ENCODE measurements at regions not wholly inside any gene's neighbourhood (a gene's known extent, or its start where the extent isn't known, plus 50 kb on each side); places are given as distances from the start of the nearest gene placed in this dataset.

DNA sequence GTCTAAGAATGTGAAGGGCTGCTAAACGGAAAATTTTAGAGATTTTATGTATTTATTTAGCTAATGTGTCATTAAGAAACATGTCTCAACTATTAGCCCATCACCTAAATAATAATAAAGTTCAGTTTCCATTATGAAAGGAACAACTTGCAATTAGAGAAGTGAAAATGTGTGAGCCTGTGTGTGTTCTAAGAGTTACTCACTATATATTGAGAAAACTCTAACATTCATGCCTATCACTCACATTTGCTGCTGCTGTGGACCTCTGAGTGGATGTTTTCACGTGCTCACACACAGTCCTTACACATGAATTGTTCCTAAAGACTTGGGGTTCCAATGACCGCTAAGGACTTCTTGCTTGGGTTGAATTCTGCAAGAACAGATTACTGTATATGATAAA lies 364.0 kb downstream of the TMA16 start:
- DNase-seq (no peak), ATAC-seq (no peak)
- no peaks in the 10 kb centered on the region for H3K27me3 ChIP-seq
- no peaks in the 10 kb centered on the region for H3K36me3 ChIP-seq
- TF ChIP-seq, protein P1, sequence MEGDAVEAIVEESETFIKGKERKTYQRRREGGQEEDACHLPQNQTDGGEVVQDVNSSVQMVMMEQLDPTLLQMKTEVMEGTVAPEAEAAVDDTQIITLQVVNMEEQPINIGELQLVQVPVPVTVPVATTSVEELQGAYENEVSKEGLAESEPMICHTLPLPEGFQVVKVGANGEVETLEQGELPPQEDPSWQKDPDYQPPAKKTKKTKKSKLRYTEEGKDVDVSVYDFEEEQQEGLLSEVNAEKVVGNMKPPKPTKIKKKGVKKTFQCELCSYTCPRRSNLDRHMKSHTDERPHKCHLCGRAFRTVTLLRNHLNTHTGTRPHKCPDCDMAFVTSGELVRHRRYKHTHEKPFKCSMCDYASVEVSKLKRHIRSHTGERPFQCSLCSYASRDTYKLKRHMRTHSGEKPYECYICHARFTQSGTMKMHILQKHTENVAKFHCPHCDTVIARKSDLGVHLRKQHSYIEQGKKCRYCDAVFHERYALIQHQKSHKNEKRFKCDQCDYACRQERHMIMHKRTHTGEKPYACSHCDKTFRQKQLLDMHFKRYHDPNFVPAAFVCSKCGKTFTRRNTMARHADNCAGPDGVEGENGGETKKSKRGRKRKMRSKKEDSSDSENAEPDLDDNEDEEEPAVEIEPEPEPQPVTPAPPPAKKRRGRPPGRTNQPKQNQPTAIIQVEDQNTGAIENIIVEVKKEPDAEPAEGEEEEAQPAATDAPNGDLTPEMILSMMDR (IDR thresholded peaks at IDR 0.05) = no peak
- TF ChIP-seq POLR2A (IDR thresholded peaks at IDR 0.05) = no peak
- intact Hi-C loops (cut with DNase I) = no loop called here
- no peak overlapping the region for H3K4me3 ChIP-seq
- no peaks in the 10 kb centered on the region for H3K9me3 ChIP-seq
- no peaks in the 10 kb centered on the region for H3K4me1 ChIP-seq
- 52 to 64% (median 55%) methylated on average over 3 of the region's 3 CpGs for WGBS, 4 donors
- no peak overlapping the region for H3K27ac ChIP-seq

DNA sequence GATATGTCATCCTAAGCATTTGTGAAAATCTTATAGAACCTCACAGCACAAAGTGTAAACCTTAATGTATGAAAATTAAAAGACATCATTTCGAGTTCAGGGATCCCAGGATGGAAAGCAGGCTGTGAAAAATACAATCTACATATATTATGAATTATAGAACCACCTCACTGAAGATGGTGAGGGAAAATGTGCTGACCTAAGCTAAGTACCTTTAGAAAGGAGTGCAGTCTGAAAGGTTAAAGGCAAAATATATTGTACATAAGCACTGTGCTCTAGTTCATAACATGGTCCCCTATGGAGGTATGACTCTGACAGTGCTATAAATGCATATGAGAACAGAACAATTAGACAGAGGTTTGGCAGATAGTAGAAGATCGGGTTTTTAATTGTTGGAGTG lies 368.6 kb downstream of the TMA16 start:
- intact Hi-C loops (cut with DNase I) = no loop called here
- Histone ChIP-seq H3K4me3 (no peak overlapping the region), H3K36me3 (no peaks in the 10 kb centered on the region), H3K9me3 (peaks cover 0 to 4% (median 0%) of the 10 kb centered on the region in 12 donors), H3K27ac (no peak overlapping the region), H3K4me1 (no peaks in the 10 kb centered on the region), H3K27me3 (no peaks in the 10 kb centered on the region)
- WGBS, 4 donors = 48 to 52% (median 50%) methylated on average over 2 of the region's 2 CpGs
- TF ChIP-seq, protein P1 (IDR thresholded peaks at IDR 0.05) = no peak
- no peak for TF ChIP-seq POLR2A (IDR thresholded peaks at IDR 0.05)
- no peak for ATAC-seq
- no peak for DNase-seq

DNA sequence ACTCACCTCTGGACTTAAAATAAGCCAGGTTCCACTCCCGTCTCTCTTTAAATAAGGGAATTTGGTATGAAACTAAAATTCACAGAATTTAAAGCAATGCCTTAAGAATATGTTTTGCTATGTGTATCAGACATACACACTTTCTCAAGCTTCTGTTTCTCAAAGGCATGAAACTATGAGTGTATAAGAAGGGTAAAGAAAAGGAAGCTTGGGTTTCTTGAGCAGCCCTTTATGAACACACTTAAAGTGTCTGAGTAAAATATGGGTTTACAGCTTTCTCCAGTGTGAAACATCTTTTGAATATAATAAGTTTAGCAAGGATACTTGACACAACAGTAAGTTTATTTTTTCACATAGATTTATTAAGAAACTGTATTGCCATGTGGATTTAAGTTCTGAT lies 370.5 kb downstream of the TMA16 start:
- Histone ChIP-seq H3K36me3 (no peaks in the 10 kb centered on the region), H3K27ac (no peak overlapping the region), H3K9me3 (peaks cover 0 to 4% (median 0%) of the 10 kb centered on the region in 12 donors), H3K4me1 (no peaks in the 10 kb centered on the region), H3K27me3 (no peaks in the 10 kb centered on the region), H3K4me3 (no peak overlapping the region)
- ATAC-seq (no peak), DNase-seq (no peak)
- no peak for TF ChIP-seq POLR2A (IDR thresholded peaks at IDR 0.05)
- TF ChIP-seq, protein P1 (IDR thresholded peaks at IDR 0.05) = no peak
- 70 to 80% (median 78%) methylated on average over 1 of the region's 1 CpG for WGBS, 4 donors
- intact Hi-C loops (cut with DNase I) = no loop called here

DNA sequence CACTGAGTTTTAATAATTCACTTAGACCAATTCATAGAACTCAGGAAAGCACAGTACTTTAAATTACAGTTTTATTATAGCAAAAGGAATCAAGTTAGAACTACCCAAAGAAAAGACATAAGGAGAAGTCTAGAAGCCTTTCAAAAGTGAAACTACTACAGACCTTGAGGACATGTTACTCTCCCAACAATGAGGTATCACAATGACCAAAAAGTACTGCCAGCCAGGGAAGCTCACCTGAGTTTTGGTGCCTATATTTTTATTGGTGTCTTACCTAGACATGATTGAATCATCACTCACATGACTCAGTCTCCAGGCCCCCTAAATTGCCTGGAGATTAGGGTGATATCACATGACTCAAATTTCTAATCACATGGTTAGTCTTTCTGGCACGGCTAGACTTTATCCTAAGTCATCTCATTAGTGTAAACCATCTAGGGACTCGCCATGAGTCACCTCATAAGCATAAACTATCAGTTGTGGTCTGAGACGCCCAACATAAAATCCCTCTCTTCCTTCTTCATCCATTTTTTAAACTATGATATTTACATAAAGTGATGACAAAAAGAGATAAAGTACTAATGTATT lies 372.3 kb downstream of the TMA16 start:
- Histone ChIP-seq H3K36me3 (no peaks in the 10 kb centered on the region), H3K4me1 (no peaks in the 10 kb centered on the region), H3K4me3 (no peak overlapping the region), H3K9me3 (peaks cover 0 to 4% (median 0%) of the 10 kb centered on the region in 12 donors), H3K27ac (no peak overlapping the region), H3K27me3 (no peaks in the 10 kb centered on the region)
- intact Hi-C loops (cut with DNase I) = no loop called here
- ATAC-seq = no peak
- DNase-seq = no peak
- 68 to 73% (median 70%) methylated on average over 3 of the region's 3 CpGs for WGBS, 4 donors
- TF ChIP-seq POLR2A (IDR thresholded peaks at IDR 0.05) = no peak
- TF ChIP-seq, protein P1 (IDR thresholded peaks at IDR 0.05) = no peak

Data from heart left ventricle (tissue), 16 donors.